ENCODE measurements at regions not wholly inside any gene's neighbourhood (a gene's known extent, or its start where the extent isn't known, plus 50 kb on each side); places are given as distances from the start of the nearest gene placed in this dataset.
A peak's percentile ranks its signal among the peaks of the same experiment; 100 is the strongest.

- DNase-seq = no peak
These were observed 252.1 kb downstream of the TMX3 start for GRCh38 chr18:68462766-68463165.

GRCh38 chr18:68462148-68462547 is 252.8 kb downstream of the TMX3 start:
- DNase-seq = no peak

GRCh38 chr18:68461481-68462018 is 253.4 kb downstream of the TMX3 start:
- no peak for DNase-seq

GRCh38 chr18:68459968-68460367 is 254.9 kb downstream of the TMX3 start:
- no peak for DNase-seq

- DNase-seq = no peak
These were observed 257.9 kb downstream of the TMX3 start for GRCh38 chr18:68456985-68457384.

- no peak for DNase-seq
These were observed 259.7 kb downstream of the TMX3 start for GRCh38 chr18:68455229-68455603.

GRCh38 chr18:68454511-68455228 is 260.2 kb downstream of the TMX3 start:
- no peak for DNase-seq

GRCh38 chr18:68449292-68449691 is 265.6 kb downstream of the TMX3 start:
- DNase-seq = no peak

GRCh38 chr18:68448736-68449135 is 266.2 kb downstream of the TMX3 start:
- no peak for DNase-seq

- DNase-seq = no peak
These were observed 267.6 kb downstream of the TMX3 start for GRCh38 chr18:68447286-68447685.

- DNase-seq = no peak
These were observed 269.1 kb downstream of the TMX3 start for GRCh38 chr18:68445668-68446426.

- DNase-seq = no peak
These were observed 269.8 kb downstream of the TMX3 start for GRCh38 chr18:68445136-68445535.

GRCh38 chr18:68441241-68441640 is 273.7 kb downstream of the TMX3 start:
- DNase-seq = no peak

- no peak for DNase-seq
These were observed 274.5 kb downstream of the TMX3 start for GRCh38 chr18:68440433-68440832.

GRCh38 chr18:68439642-68440041 is 275.3 kb downstream of the TMX3 start:
- no peak for DNase-seq

GRCh38 chr18:68438983-68439382 is 275.9 kb downstream of the TMX3 start:
- DNase-seq = no peak

- no peak for DNase-seq
These were observed 276.4 kb downstream of the TMX3 start for GRCh38 chr18:68438536-68438935.

- peak; percentile 3 to 13 for DNase-seq
These were observed 278.4 kb downstream of the TMX3 start for GRCh38 chr18:68436485-68436884.

- DNase-seq = no peak
These were observed 279.3 kb downstream of the TMX3 start for GRCh38 chr18:68435581-68435980.

GRCh38 chr18:68431922-68432198 is 283.0 kb downstream of the TMX3 start:
- DNase-seq = no peak

- no peak for DNase-seq
These were observed 283.6 kb downstream of the TMX3 start for GRCh38 chr18:68431111-68431921.

GRCh38 chr18:68429841-68430240 is 285.1 kb downstream of the TMX3 start:
- no peak for DNase-seq

GRCh38 chr18:68429111-68429510 is 285.8 kb downstream of the TMX3 start:
- no peak for DNase-seq
